ENCODE measurements at regions not wholly inside any gene's neighbourhood (a gene's known extent, or its start where the extent isn't known, plus 50 kb on each side); places are given as distances from the start of the nearest gene placed in this dataset.
"Not testable (repeated sequence)": the region's sequence is repeated elsewhere in the genome, so short reads cannot be mapped to it uniquely, and the experiment has no call there.

- not testable (repeated sequence) for TF ChIP-seq CTCF, POLR2A (IDR thresholded peaks at IDR 0.05)
Measured at GRCh38 chr10:78219568-78219967, 185.9 kb downstream of the RPS24 start.

Data from thyroid gland (tissue), 4 donors.